H1 (cell line): ENCODE measurements at regions not wholly inside any gene's neighbourhood (a gene's known extent, or its start where the extent isn't known, plus 50 kb on each side); places are given as distances from the start of the nearest gene placed in this dataset.

Source experiments
- CTCF ChIA-PET: fragments of 300-600 bp; sonication (Branson Sonifier 250); formaldehyde crosslinking; loops from one replicate; lab custom pipeline; 2021; ENCODE audit not compliant: partially characterized antibody; lab: Charles Lee
- POLR2A ChIA-PET: fragments of 300-600 bp; sonication (Branson Sonifier 250); formaldehyde crosslinking; loops from one replicate; lab custom pipeline; 2021; ENCODE audit warnings: inconsistent platforms; ENCODE audit not compliant: partially characterized antibody; lab: Charles Lee
- DNase-seq, 2 experiments: peaks; one replicate each; pipeline versions ENCODE4 v3.0.0 to v3.0.0-alpha.2; 2010 to 2022; ENCODE audit warnings: low spot score in 2 of 2, low read depth in 1 of 2, mixed read lengths in 1 of 2
- FAIRE-seq: peaks from 2 replicates; lab custom pipeline; 2011; peaks lifted over from hg19 to GRCh38; lab: Jason Lieb, UNC
- H2AFZ ChIP-seq: 2 replicates; pipeline ENCODE4 v1.8.1; 2012; ENCODE audit warnings: low read length, inconsistent platforms
- H2AK5ac ChIP-seq: 2 replicates; pipeline ENCODE4 v1.6.1; 2013; ENCODE audit warnings: low read depth, low read length
- H2BK120ac ChIP-seq: replicated peaks from 2 replicates; pipeline ENCODE3; 2013; ENCODE audit warnings: low read depth, low read length, inconsistent platforms
- H2BK12ac ChIP-seq: 2 replicates; pipeline ENCODE4 v1.6.1; 2013; ENCODE audit warnings: low read depth, low read length
- H2BK15ac ChIP-seq: 2 replicates; pipeline ENCODE4 v1.6.1; 2013; ENCODE audit warnings: low read length
- H2BK20ac ChIP-seq: 2 replicates; pipeline ENCODE4 v1.6.1; 2013; ENCODE audit warnings: low read length
- H2BK5ac ChIP-seq: 2 replicates; pipeline ENCODE4 v1.6.1; 2013; ENCODE audit warnings: low read depth, low read length
- H3K14ac ChIP-seq: 2 replicates; pipeline ENCODE4 v1.6.1; 2013; ENCODE audit warnings: inconsistent platforms; ENCODE audit not compliant: insufficient read length
- H3K18ac ChIP-seq: 2 replicates; pipeline ENCODE4 v1.6.1; 2013; ENCODE audit warnings: low read length; ENCODE audit errors: extremely low read depth
- H3K23ac ChIP-seq: 2 replicates; pipeline ENCODE4 v1.6.1; 2013; ENCODE audit warnings: inconsistent platforms; ENCODE audit not compliant: insufficient read length
- H3K23me2 ChIP-seq: 2 replicates; pipeline ENCODE4 v1.6.1; 2013; ENCODE audit warnings: low read depth, low read length
- H3K27ac ChIP-seq: 2 replicates; pipeline ENCODE4 v1.6.1; 2011; ENCODE audit warnings: low read depth, low read length, inconsistent platforms
- H3K27me3 ChIP-seq, 4 experiments: replicated peaks in 1 of 4; 1 replicate in 1 of 4; 2 replicates in 3 of 4; pipeline versions ENCODE4 v1.6.1 to v1.8.1; 2011 to 2013; ENCODE audit warnings: low read length in 3 of 4, mild to moderate bottlenecking in 3 of 4, inconsistent platforms in 2 of 4, mixed read lengths in 2 of 4, moderate library complexity in 1 of 4; ENCODE audit not compliant: control insufficient read depth in 3 of 4, insufficient read depth in 3 of 4; ENCODE audit errors: extremely low read depth in 1 of 4
- H3K36me3 ChIP-seq, 4 experiments: 2 replicates each; pipeline versions ENCODE4 v1.6.1 to v1.8.1; 2011 to 2013; ENCODE audit warnings: mild to moderate bottlenecking in 4 of 4, low read length in 3 of 4, moderate library complexity in 2 of 4, control low read depth in 1 of 4, inconsistent platforms in 1 of 4; ENCODE audit not compliant: insufficient read depth in 4 of 4, control insufficient read depth in 2 of 4
- H3K4ac ChIP-seq: replicated peaks from 2 replicates; pipeline ENCODE3; 2013; ENCODE audit warnings: low read length, low read depth, mixed read lengths, inconsistent platforms; ENCODE audit not compliant: insufficient read length
- H3K4me1 ChIP-seq, 4 experiments: replicated peaks in 1 of 4; 1 replicate in 1 of 4; 2 replicates in 3 of 4; pipeline versions ENCODE4 v1.6.1 to v1.8.1; 2011 to 2013; ENCODE audit warnings: low read length in 3 of 4, inconsistent platforms in 2 of 4, mixed read lengths in 1 of 4; ENCODE audit not compliant: insufficient read depth in 4 of 4, control insufficient read depth in 3 of 4
- H3K4me2 ChIP-seq, 2 experiments: 2 replicates each; pipeline versions ENCODE4 v1.6.1 to v1.8.1; 2011 to 2013; ENCODE audit warnings: low read depth in 2 of 2, low read length in 2 of 2, control low read depth in 1 of 2, inconsistent platforms in 1 of 2, mild to moderate bottlenecking in 1 of 2; ENCODE audit not compliant: insufficient read depth in 1 of 2
- H3K4me3 ChIP-seq, 4 experiments: fragments of 200-600, 300-600 bp in 1 of 4; sonication (generic), shearing (Covaris generic), sonication (Bioruptor Twin) in 1 of 4; 2 replicates each; pipeline versions ENCODE4 v1.5.1 to v1.8.1; 2011 to 2016; ENCODE audit warnings: low read length in 4 of 4, low read depth in 3 of 4, control low read depth in 2 of 4, inconsistent platforms in 2 of 4, mild to moderate bottlenecking in 2 of 4, mixed read lengths in 1 of 4, moderate library complexity in 1 of 4; ENCODE audit not compliant: insufficient read depth in 2 of 4; ENCODE audit errors: extremely low read depth in 1 of 4
- H3K56ac ChIP-seq: replicated peaks from 2 replicates; pipeline ENCODE3; 2013; ENCODE audit warnings: low read depth, mild to moderate bottlenecking, mixed read lengths, low read length, inconsistent platforms; ENCODE audit not compliant: insufficient read length
- H3K79me1 ChIP-seq: 2 replicates; pipeline ENCODE4 v1.6.1; 2013; ENCODE audit warnings: low read depth, low read length, control low read depth
- H3K79me2 ChIP-seq, 2 experiments: 2 replicates each; pipeline versions ENCODE4 v1.6.1 to v1.8.1; 2012 to 2013; ENCODE audit warnings: low read length in 2 of 2, mild to moderate bottlenecking in 2 of 2, inconsistent platforms in 1 of 2; ENCODE audit not compliant: insufficient read depth in 2 of 2, control insufficient read depth in 1 of 2
- H3K9ac ChIP-seq, 4 experiments: replicated peaks in 1 of 4; 1 replicate in 1 of 4; 2 replicates in 3 of 4; pipeline versions ENCODE4 v1.6.1 to v1.8.1; 2011 to 2013; ENCODE audit warnings: low read depth in 3 of 4, low read length in 3 of 4, control low read depth in 2 of 4, mild to moderate bottlenecking in 2 of 4, moderate library complexity in 2 of 4, inconsistent platforms in 1 of 4; ENCODE audit errors: extremely low read depth in 1 of 4
- H3K9me3 ChIP-seq, 2 experiments: 2 replicates each; pipeline versions ENCODE4 v1.6.1 to v1.8.1; 2012 to 2013; ENCODE audit warnings: mild to moderate bottlenecking in 2 of 2, moderate library complexity in 2 of 2, control low read depth in 1 of 2, inconsistent platforms in 1 of 2, low read depth in 1 of 2, low read length in 1 of 2, mixed read lengths in 1 of 2; ENCODE audit not compliant: insufficient read depth in 2 of 2
- H4K20me1 ChIP-seq, 2 experiments: replicated peaks in 1 of 2; 2 replicates each; pipeline versions ENCODE3 to v1.8.1; 2011 to 2013; ENCODE audit warnings: inconsistent platforms in 2 of 2, low read length in 2 of 2, mild to moderate bottlenecking in 1 of 2; ENCODE audit not compliant: insufficient read depth in 2 of 2, control insufficient read depth in 1 of 2
- H4K5ac ChIP-seq: 2 replicates; pipeline ENCODE4 v1.6.1; 2013; ENCODE audit warnings: low read length, low read depth, mixed read lengths, inconsistent platforms; ENCODE audit not compliant: insufficient read length
- H4K8ac ChIP-seq: 2 replicates; pipeline ENCODE4 v1.8.0; 2013; ENCODE audit warnings: mild to moderate bottlenecking, moderate library complexity, low read length, inconsistent platforms; ENCODE audit not compliant: insufficient read depth; ENCODE audit errors: extremely low read depth
- H4K91ac ChIP-seq: replicated peaks from 2 replicates; pipeline ENCODE3; 2013; ENCODE audit warnings: low read length, mixed read lengths, inconsistent platforms; ENCODE audit not compliant: insufficient read length
- JUND ChIP-seq: IDR thresholded peaks from 2 replicates; pipeline ENCODE4 v1.6.1; 2011; ENCODE audit warnings: mild to moderate bottlenecking, improper control_type of control experiment, low read length

DNA sequence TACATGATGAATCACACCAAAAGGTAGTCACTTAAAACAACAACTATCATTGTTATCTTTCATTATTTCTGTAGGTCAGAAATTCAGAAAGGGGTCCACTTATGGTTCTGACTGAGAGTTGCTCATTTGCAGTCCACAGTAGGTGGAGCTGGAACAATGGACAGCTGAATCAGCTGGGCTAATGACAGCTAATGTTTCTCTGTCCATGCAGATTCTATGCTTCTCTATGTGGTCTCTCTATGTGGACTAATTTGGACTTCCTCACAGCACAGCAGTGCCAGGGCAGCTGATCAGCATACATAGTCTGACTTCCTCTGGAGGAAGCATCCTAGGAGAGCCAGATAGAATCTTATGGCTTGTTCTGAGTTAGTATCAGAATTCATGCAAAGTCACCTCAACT, 131.7 kb upstream of the INTU start:
- DNase-seq (no peak), FAIRE-seq (no peak)
- Histone ChIP-seq H2BK5ac (no peak overlapping the region), H2BK15ac (no peak overlapping the region), H3K27me3 (no peaks in the 10 kb centered on the region), H3K4me2 (no peak overlapping the region), H4K20me1 (no peaks in the 10 kb centered on the region), H3K27ac (no peak overlapping the region), H3K4me3 (no peak overlapping the region), H3K36me3 (no peaks in the 10 kb centered on the region), H2AFZ (no peak overlapping the region), H2BK120ac (no peak overlapping the region), H3K79me2 (no peaks in the 10 kb centered on the region), H3K4ac (no peak overlapping the region), H2AK5ac (no peak overlapping the region), H3K23ac (no peak overlapping the region), H2BK20ac (peak overlapping the region; percentile 93; the same call in 1 of the 2 replicates), H2BK12ac (no peak overlapping the region), H3K9ac (no peak overlapping the region), H3K14ac (no peak overlapping the region), H3K18ac (no peak overlapping the region), H4K91ac (no peak overlapping the region), H3K4me1 (peaks cover 0 to 7% (median 3%) of the 10 kb centered on the region in 4 experiments; a peak in 3 of 7 replicates), H3K56ac (no peak overlapping the region), H4K5ac (no peak overlapping the region), H4K8ac (no peak overlapping the region), H3K9me3 (no peaks in the 10 kb centered on the region), H3K23me2 (no peaks in the 10 kb centered on the region), H3K79me1 (no peaks in the 10 kb centered on the region)
- CTCF ChIA-PET = no interaction called here
- TF ChIP-seq JUND = no peak
- POLR2A ChIA-PET = no interaction called here
